ENCODE measurements at regions not wholly inside any gene's neighbourhood (a gene's known extent, or its start where the extent isn't known, plus 50 kb on each side); places are given as distances from the start of the nearest gene placed in this dataset.

GRCh38 chr18:66439670-66440069, 164.2 kb downstream of the CDH19 start:
- TF ChIP-seq POLR2A (IDR thresholded peaks at IDR 0.05) (no peak), POLR2AphosphoS5 (IDR thresholded peaks at IDR 0.05) (no peak)
- TF ChIP-seq, protein P1, sequence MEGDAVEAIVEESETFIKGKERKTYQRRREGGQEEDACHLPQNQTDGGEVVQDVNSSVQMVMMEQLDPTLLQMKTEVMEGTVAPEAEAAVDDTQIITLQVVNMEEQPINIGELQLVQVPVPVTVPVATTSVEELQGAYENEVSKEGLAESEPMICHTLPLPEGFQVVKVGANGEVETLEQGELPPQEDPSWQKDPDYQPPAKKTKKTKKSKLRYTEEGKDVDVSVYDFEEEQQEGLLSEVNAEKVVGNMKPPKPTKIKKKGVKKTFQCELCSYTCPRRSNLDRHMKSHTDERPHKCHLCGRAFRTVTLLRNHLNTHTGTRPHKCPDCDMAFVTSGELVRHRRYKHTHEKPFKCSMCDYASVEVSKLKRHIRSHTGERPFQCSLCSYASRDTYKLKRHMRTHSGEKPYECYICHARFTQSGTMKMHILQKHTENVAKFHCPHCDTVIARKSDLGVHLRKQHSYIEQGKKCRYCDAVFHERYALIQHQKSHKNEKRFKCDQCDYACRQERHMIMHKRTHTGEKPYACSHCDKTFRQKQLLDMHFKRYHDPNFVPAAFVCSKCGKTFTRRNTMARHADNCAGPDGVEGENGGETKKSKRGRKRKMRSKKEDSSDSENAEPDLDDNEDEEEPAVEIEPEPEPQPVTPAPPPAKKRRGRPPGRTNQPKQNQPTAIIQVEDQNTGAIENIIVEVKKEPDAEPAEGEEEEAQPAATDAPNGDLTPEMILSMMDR (IDR thresholded peaks at IDR 0.05) = no peak

Measured in breast epithelium (tissue), 3 donors.